Activated naive CD4-positive, alpha-beta T cell treated with anti-CD3 and anti-CD28 coated beads for 36 hours (primary cell): ENCODE measurements at regions not wholly inside any gene's neighbourhood (a gene's known extent, or its start where the extent isn't known, plus 50 kb on each side); places are given as distances from the start of the nearest gene placed in this dataset.
"Not testable (repeated sequence)": the region's sequence is repeated elsewhere in the genome, so short reads cannot be mapped to it uniquely, and the experiment has no call there.

Experiments used
- CTCF ChIA-PET: fragments of 350-600 bp; sonication (Branson Sonifier 250); formaldehyde crosslinking; loops from one replicate; lab custom pipeline; 2021; ENCODE audit warnings: antibody characterized with exemption; lab: Charles Lee
- DNase-seq: peaks from one replicate; pipeline ENCODE4 v3.0.0-alpha.2; 2020
- H3K27ac Mint-ChIP-seq: one replicate; pipeline ENCODE4 v1.8.0; 2021; ENCODE audit warnings: mild to moderate bottlenecking, mixed read lengths
- H3K27me3 Mint-ChIP-seq: one replicate; pipeline ENCODE4 v1.8.0; 2021; ENCODE audit warnings: low read depth, mixed read lengths
- H3K36me3 Mint-ChIP-seq: one replicate; pipeline ENCODE4 v1.8.0; 2021; ENCODE audit warnings: low read depth, mixed read lengths
- H3K4me1 Mint-ChIP-seq: one replicate; pipeline ENCODE4 v1.8.0; 2021; ENCODE audit warnings: low read depth, mixed read lengths
- H3K4me3 Mint-ChIP-seq: one replicate; pipeline ENCODE4 v1.8.0; 2021; ENCODE audit warnings: mild to moderate bottlenecking, moderate library complexity, mixed read lengths
- H3K9me3 Mint-ChIP-seq: one replicate; pipeline ENCODE4 v1.8.0; 2021; ENCODE audit warnings: mixed read lengths
- intact Hi-C: fragments of 100-400 bp; cut with micrococcal nuclease; formaldehyde crosslinking; loops from one replicate; pipeline ENCODE4 v1.15.1; 2023

DNA sequence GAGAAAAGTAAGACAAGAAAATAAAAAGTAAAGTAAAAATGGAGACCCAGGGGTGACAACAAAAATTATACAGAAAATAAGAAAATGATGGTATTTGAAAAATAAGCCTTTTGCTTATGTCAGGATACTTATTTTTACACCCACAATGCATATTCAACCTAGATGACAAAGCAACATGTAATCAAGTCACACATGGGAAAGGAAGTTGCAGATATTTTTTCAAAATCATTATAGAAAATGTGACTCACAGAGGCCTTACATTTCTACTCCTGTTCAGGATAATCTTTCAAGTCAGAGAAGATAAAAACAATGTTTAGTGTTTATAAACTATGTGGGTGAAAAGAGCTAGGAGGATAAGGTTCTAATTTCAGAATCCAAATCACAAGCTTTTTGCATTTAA lies 275.3 kb upstream of the UBE2E3 start:
- CTCF ChIA-PET = no interaction called here
- H3K9me3 Mint-ChIP-seq = no peaks in the 10 kb centered on the region
- H3K4me3 Mint-ChIP-seq = no peak overlapping the region
- intact Hi-C loops = no loop called here
- no peak for DNase-seq
- H3K27ac Mint-ChIP-seq = no peak overlapping the region
- H3K36me3 Mint-ChIP-seq = no peaks in the 10 kb centered on the region
- H3K4me1 Mint-ChIP-seq = no peaks in the 10 kb centered on the region
- no peaks in the 10 kb centered on the region for H3K27me3 Mint-ChIP-seq

DNA sequence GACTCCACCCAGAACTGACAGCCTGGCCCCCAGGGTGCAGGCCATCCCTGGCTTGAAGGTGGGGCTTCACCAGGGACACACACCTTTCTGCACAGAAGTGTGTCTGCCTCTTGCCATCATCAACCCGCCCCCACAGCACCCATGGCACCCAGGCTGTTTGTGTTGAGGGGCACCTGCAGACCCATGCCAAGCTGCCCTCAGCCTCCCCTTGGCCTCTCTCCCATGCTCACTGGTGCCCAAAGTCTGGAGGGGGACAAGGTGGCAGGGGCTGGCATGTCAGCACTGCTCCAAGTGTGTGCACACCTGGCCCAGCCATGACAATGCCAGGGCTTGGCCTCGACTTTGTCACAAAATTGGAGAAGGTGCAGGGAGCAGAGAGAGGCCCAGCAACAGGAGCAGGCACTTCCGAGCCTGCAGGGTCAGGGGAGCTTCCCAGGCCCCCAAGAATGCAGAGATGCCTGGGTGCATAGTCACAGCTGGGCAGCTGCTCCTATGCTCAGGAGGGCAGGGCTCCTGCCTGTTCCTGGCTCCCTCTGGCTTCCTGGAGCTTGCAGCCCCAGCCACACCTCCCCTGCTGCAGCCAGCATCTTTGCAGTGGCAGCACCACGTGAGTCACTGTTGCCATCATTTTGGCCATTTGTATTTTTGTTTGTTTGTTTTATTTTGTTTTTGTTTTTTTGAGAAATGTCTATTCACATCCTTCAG lies 280.6 kb upstream of the UBE2E3 start:
- CTCF ChIA-PET = no interaction called here
- no peaks in the 10 kb centered on the region for H3K4me1 Mint-ChIP-seq

DNA sequence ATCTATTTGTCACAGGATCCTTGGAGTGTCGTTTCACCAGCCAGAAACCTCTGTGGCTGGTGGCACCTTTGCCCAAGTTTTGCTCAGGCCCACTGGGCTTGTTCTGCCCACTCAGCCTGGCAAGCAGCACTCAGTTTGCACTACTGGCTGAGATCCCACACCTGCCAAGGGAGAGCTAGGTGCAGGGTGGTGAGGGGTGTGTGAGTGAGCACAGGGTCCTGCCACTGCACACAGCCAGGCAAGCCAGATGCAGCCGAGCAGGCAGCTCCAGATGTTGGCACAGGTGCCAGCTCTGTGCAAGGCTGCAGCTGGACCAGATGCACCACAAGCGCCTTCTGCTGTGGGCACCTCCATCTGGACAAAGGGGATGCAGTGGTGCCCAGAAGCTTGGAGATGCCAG lies 281.7 kb upstream of the UBE2E3 start:
- Mint-ChIP-seq H3K4me1 (no peaks in the 10 kb centered on the region), H3K36me3 (no peaks in the 10 kb centered on the region), H3K9me3 (no peaks in the 10 kb centered on the region), H3K27me3 (no peaks in the 10 kb centered on the region), H3K4me3 (no peak overlapping the region), H3K27ac (peak overlapping the region; percentile 6)
- intact Hi-C loops = no loop called here
- CTCF ChIA-PET = no interaction called here
- no peak for DNase-seq

More for the DNA sequence above, 280.6 kb upstream of the UBE2E3 start:
- H3K27me3 Mint-ChIP-seq = no peaks in the 10 kb centered on the region
- H3K4me3 Mint-ChIP-seq = no peak overlapping the region
- no peaks in the 10 kb centered on the region for H3K36me3 Mint-ChIP-seq
- intact Hi-C loops = no loop called here
- H3K27ac Mint-ChIP-seq = no peak overlapping the region
- DNase-seq = no peak
- H3K9me3 Mint-ChIP-seq = no peaks in the 10 kb centered on the region

DNA sequence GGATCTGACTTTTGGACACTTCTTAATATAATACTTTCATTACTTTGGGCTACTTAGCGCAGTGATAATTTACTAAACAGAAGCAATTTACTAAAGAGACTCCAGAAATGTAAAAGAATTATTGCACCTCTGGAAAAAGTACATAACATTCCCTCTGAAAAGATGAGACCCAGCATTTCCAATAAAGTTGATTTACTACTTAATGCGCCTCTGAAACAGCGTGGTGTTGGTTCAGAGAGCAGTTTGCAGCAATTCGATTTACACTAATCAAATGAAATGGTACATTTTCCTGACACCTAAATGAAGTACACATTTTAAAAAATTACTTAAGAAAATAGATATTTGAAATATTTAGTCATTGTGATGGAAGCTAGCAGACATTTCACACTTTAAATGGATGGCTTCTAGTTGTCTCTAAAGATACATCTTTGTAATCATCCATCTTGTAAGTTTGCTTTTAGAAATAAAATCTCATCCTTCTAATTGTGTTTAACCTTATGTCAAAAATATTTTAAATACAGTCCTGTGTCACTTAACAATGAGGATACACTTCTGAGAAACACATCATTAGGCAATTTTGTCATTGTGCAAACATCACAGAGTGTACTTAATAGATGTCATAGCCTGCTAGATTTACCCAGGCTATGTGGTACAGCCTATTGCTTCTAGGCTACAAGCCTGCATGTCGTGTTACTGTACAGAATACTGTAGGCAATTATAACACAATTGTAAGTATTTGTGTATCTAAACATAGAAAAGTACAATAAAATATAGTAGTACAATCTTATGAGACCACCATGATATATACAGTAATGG lies 284.6 kb upstream of the UBE2E3 start:
- CTCF ChIA-PET = no interaction called here
- intact Hi-C loops = no loop called here
- H3K4me3 Mint-ChIP-seq = no peak overlapping the region

DNA sequence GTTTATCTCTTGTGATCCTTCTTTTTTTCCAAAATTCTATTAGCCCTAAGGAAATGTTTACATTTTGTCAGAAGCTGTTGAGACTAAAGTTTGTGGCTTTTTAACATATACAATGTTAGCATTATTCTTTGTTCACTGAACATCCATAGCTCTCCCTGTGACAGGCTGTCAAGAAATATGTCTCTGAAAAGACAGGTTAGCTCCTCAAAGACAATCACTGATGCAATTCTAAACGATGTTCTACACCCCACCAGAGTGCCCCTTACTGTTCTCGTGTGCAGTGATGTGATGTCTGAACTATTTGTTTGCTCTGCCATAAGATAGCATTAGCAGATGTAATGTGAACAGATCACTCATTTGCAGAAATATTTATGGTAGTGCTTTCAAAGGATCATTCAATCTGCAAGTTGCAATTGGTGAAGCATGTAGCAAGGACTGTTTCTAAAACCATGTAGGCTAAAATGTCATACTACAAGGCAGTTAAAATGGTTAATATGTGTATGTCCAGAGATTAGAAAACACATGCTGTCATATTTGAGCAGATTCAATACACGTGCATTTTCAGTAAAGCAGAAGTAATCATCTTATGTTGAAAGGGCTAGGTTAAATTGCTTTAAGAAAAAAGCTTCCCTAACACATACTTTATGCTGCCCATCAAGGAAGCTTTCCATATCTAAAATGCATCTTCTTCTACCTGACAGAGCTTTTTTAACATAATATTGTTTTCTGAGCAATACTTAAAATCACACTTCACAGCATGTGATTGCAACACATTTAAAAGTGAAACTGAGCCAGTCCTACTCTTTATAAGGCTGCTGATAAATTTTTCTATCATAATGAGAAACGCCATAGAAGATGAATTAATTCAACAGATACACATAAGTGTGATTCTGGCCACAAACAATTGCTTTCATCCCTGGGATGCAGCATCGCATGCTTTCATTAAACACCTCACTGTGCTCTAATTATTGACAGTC lies 285.7 kb upstream of the UBE2E3 start:
- no peak for DNase-seq
- no peaks in the 10 kb centered on the region for H3K9me3 Mint-ChIP-seq
- H3K4me3 Mint-ChIP-seq = no peak overlapping the region
- no peaks in the 10 kb centered on the region for H3K36me3 Mint-ChIP-seq
- CTCF ChIA-PET = interaction anchor here (0.5 kb wide), 1 partner anchor 377 kb away, joined by 3 read pairs; no protein-coding TSS in a partner anchor
- no peaks in the 10 kb centered on the region for H3K27me3 Mint-ChIP-seq
- intact Hi-C loops = no loop called here
- H3K4me1 Mint-ChIP-seq = no peaks in the 10 kb centered on the region
- H3K27ac Mint-ChIP-seq = no peak overlapping the region

More for the DNA sequence above, 284.6 kb upstream of the UBE2E3 start:
- DNase-seq = no peak
- H3K27me3 Mint-ChIP-seq = no peaks in the 10 kb centered on the region
- no peaks in the 10 kb centered on the region for H3K9me3 Mint-ChIP-seq
- no peaks in the 10 kb centered on the region for H3K36me3 Mint-ChIP-seq
- no peak overlapping the region for H3K27ac Mint-ChIP-seq
- no peaks in the 10 kb centered on the region for H3K4me1 Mint-ChIP-seq

DNA sequence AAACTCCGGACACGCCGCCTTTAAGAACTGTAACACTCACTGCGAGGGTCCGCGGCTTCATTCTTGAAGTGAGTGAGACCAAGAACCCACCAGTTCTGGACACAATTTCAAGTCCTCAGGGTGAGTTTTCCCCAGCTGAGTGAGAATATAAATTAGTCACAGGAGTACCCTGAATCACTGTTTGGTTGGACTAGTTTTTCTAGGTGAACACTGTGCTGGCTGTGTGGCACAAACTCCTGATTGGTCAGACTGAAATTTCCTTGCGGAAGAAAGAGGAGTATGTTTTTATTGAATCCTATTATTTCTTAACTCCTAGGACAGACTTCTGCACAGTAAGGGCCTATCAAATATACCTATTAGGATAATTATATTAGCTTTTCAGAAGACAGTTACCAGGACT lies 288.1 kb upstream of the UBE2E3 start:
- DNase-seq = no peak
- CTCF ChIA-PET = no interaction called here
- intact Hi-C loops = no loop called here
- H3K36me3 Mint-ChIP-seq = no peaks in the 10 kb centered on the region
- H3K9me3 Mint-ChIP-seq = no peaks in the 10 kb centered on the region
- no peaks in the 10 kb centered on the region for H3K4me1 Mint-ChIP-seq
- H3K4me3 Mint-ChIP-seq = no peak overlapping the region
- H3K27ac Mint-ChIP-seq = no peak overlapping the region
- H3K27me3 Mint-ChIP-seq = peaks cover 3% of the 10 kb centered on the region

DNA sequence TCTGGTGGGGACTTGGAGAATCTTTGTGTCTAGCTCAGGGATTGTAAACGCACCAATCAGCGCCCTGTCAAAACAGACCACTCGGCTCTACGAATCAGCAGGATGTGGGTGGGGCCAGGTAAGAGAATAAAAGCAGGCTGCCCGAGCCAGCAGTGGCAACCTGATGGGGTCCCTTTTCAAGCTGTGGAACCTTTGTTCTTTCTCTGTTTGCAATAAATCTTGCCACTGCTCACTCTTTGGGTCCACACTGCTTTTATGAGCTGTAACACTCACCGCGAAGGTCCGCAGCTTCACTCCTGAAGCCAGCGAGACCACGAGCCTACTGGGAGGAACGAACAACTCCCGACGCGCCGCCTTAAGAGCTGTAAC lies 288.6 kb upstream of the UBE2E3 start:
- H3K9me3 Mint-ChIP-seq, H3K4me1 Mint-ChIP-seq, H3K27me3 Mint-ChIP-seq, DNase-seq, CTCF ChIA-PET, H3K4me3 Mint-ChIP-seq, intact Hi-C loops, H3K36me3 Mint-ChIP-seq, H3K27ac Mint-ChIP-seq: not testable (repeated sequence)

DNA sequence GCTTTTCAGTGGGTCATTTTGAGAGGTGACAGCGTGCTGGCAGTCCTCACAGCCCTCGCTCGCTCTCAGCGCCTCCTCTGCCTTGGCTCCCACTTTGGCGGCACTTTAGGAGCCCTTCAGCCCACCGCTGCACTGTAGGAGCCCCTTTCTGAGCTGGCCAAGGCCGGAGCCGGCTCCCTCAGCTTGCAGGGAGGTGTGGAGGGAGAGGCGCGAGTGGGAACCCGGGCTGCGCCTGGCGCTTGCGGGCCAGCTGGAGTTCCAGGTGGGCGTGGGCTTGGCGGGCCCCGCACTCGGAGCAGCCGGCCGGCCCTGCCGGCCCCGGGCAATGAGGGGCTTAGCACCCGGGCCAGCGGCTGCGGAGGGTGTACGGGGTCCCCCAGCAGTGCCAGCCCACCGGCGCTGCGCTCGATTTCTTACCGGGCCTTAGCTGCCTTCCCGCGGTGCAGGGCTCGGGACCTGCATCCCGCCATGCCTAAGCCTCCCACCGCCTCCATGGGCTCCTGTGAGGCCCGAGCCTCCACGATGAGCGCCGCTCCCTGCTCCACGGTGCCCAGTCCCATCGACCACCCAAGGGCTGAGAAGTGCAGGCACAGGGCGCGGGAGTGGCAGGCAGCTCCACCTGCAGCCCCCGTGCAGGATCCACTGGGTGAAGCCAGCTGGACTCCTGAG lies 289.1 kb upstream of the UBE2E3 start:
- H3K4me3 Mint-ChIP-seq, CTCF ChIA-PET, intact Hi-C loops, H3K27ac Mint-ChIP-seq, DNase-seq, H3K4me1 Mint-ChIP-seq, H3K27me3 Mint-ChIP-seq, H3K36me3 Mint-ChIP-seq, H3K9me3 Mint-ChIP-seq: not testable (repeated sequence)

DNA sequence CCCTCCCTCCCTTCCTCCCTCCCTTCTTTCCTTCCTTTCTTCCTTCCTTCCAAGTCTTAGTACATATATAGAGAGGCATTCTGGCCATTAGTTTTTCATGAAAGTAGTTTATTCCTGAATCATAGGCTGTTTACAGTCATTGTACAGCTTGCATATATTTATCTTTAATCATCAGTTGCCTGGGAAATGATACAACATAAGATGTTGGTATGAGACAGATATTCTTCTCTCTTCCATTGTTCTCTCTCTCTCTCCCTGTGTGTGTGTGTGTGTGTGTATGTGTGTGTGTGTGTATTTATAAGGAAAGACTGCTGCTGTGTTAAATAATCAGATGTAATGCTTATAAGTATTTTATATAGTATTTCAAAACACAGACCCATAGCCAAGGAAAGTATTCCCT lies 289.8 kb upstream of the UBE2E3 start:
- no peaks in the 10 kb centered on the region for H3K4me1 Mint-ChIP-seq
- no peak for DNase-seq
- H3K4me3 Mint-ChIP-seq = no peak overlapping the region
- no peaks in the 10 kb centered on the region for H3K36me3 Mint-ChIP-seq
- intact Hi-C loops = no loop called here
- H3K27ac Mint-ChIP-seq = no peak overlapping the region
- CTCF ChIA-PET = no interaction called here
- no peaks in the 10 kb centered on the region for H3K9me3 Mint-ChIP-seq
- H3K27me3 Mint-ChIP-seq = peaks cover 3% of the 10 kb centered on the region

DNA sequence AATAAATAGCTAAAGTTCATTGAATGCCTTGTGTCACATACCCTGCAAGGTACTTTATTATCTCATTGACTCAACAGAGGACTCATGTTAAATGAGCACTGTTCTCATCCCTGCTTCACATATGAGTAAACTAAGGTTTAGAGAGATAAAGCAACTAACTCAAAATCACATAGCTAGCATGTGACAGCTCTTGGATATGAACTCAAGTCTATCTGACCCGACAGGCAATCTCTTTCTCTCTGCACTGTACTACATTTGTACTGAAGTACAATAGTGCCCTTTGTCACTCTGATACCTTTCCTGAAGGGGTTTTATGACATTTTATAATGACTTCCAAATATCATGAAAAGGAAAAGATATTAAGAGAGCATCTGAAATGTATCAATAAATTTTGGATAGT lies 297.5 kb upstream of the UBE2E3 start:
- intact Hi-C loops = no loop called here
- H3K27ac Mint-ChIP-seq = no peak overlapping the region
- no peaks in the 10 kb centered on the region for H3K9me3 Mint-ChIP-seq
- H3K4me3 Mint-ChIP-seq = no peak overlapping the region
- peaks cover 21% of the 10 kb centered on the region for H3K27me3 Mint-ChIP-seq
- no peaks in the 10 kb centered on the region for H3K4me1 Mint-ChIP-seq
- DNase-seq = no peak
- CTCF ChIA-PET = interaction anchor here (0.6 kb wide), 1 partner anchor 69 kb away, joined by 4 read pairs; no protein-coding TSS in a partner anchor
- H3K36me3 Mint-ChIP-seq = no peaks in the 10 kb centered on the region

DNA sequence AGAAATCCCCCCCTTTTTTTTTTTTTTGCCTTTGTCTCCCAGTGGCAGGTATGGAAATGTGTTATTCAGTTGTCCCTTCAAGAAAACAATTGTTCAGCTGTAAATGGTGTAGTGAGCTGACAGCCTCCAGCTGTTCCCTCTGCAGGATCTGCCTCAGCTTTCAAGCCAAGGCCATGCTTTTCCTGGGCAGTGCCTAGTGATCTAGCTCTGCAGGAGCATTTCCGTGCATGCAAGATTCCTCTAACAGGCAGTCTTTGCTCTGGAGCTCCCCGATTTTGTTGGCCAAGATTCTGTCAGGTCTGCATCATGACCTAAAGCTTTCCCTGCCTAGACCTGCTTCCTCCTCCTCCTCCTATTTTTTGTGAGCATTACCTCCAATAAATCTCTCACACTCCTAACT lies 300.7 kb upstream of the UBE2E3 start:
- intact Hi-C loops = no loop called here
- H3K27me3 Mint-ChIP-seq = peaks cover 22% of the 10 kb centered on the region
- H3K4me1 Mint-ChIP-seq = no peaks in the 10 kb centered on the region
- no peaks in the 10 kb centered on the region for H3K36me3 Mint-ChIP-seq
- no peak for DNase-seq
- H3K9me3 Mint-ChIP-seq = no peaks in the 10 kb centered on the region
- no peak overlapping the region for H3K4me3 Mint-ChIP-seq
- CTCF ChIA-PET = no interaction called here
- H3K27ac Mint-ChIP-seq = no peak overlapping the region

DNA sequence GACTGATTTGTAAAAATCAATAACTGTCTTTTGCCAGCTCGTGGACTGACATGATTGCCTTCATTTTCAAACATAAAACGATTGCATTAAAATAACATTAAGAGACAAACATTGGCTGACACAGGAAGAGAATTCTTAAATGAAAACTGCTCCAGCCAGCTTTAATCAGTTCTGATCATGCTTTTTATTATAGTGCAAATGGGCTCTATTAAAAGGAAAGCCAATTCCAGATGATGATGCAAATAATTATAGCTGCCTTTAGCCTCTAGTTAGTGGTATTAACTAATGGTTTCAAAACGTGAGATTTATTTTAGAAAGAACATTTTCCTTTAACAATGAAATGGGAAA lies 301.8 kb upstream of the UBE2E3 start:
- Mint-ChIP-seq H3K27ac (no peak overlapping the region), H3K36me3 (no peaks in the 10 kb centered on the region), H3K9me3 (no peaks in the 10 kb centered on the region), H3K27me3 (peaks cover 25% of the 10 kb centered on the region), H3K4me1 (no peaks in the 10 kb centered on the region), H3K4me3 (no peak overlapping the region)
- DNase-seq = no peak
- CTCF ChIA-PET = no interaction called here
- intact Hi-C loops = no loop called here
